ENCODE measurements at regions not wholly inside any gene's neighbourhood (a gene's known extent, or its start where the extent isn't known, plus 50 kb on each side); places are given as distances from the start of the nearest gene placed in this dataset.

DNA sequence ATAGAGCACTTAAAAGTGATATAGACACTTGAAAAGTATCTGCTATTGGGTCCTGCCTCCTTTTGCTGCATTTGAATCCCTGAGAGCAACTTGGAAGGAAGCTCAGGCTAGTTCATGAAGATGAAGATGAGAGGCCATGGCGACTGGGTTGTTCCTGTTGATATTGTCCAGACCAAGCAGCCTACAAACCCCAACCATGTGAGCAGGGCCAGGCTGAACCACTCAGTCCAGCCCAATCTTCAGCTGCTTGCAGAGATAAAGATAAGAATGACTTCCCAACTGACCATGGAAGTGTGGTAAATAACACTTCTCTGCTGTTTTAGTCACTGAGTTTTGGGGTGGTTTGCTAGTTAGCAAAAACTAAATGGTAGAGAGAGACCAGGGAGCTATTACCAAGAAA, 417.6 kb downstream of the SOX11 start:
- TF ChIP-seq CTCF (conservative IDR thresholded peaks at IDR 0.05; ENCODE audit: low read length) (no peak), EZH2phosphoT487 (IDR thresholded peaks at IDR 0.05; ENCODE audit: borderline replicate concordance) (no peak)

Data from Loucy (cell line).